ENCODE measurements at regions not wholly inside any gene's neighbourhood (a gene's known extent, or its start where the extent isn't known, plus 50 kb on each side); places are given as distances from the start of the nearest gene placed in this dataset.

GRCh38 chr3:118199044-118199443, 835.6 kb downstream of the IGSF11 start:
- TF ChIP-seq GATA3 (IDR thresholded peaks at IDR 0.05; ENCODE audit: low read depth, low read length), result no peak
- no peak for TF ChIP-seq GATA2 (IDR thresholded peaks at IDR 0.05; ENCODE audit: low read depth, low read length)
